ENCODE measurements at regions not wholly inside any gene's neighbourhood (a gene's known extent, or its start where the extent isn't known, plus 50 kb on each side); places are given as distances from the start of the nearest gene placed in this dataset.

DNA sequence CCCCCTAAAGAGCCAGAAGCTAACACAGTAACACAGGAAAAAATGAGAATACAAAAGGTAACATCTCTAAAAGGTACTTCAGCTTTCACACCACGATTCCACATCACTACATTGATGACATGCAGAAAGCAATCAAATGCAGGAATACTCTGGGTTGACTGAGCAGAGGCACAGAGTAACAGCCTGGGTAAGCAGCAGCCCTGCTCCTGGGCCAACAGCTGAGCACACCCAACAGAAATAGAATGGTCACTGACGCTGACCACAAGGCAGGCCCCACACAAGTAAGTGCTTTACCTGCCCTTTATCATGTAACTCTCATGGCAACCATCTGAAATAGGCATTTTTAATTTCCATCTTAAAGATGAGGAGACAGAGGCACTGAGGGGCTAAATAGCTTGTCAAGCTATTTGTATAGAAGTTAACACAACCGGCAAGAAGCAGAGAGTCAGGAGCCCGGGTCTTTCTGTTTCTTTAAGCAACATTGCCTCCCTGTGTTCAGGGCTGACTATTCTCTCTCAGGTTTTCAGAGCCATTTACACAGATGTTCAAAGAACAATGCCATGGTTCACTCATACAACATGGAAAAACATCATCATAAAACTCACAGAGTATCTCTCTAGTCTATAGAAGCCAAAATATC, 168.9 kb downstream of the ZNF674 start:
- no peak for TF ChIP-seq PAX5 (IDR thresholded peaks at IDR 0.05; ENCODE audit: insufficient read depth, low read length, severe bottlenecking)
- no peak for TF ChIP-seq TAF1 (IDR thresholded peaks at IDR 0.05; ENCODE audit: low read depth, low read length)
- no peak for TF ChIP-seq POLR2AphosphoS5 (IDR thresholded peaks at IDR 0.05; ENCODE audit: low read depth, low read length)
- TF ChIP-seq POLR2A (IDR thresholded peaks at IDR 0.05; ENCODE audit: low read depth, low read length), result no peak
